BE2C (cell line): ENCODE measurements at regions not wholly inside any gene's neighbourhood (a gene's known extent, or its start where the extent isn't known, plus 50 kb on each side); places are given as distances from the start of the nearest gene placed in this dataset.

Source experiments
- DNase-seq: peaks from one replicate; pipeline ENCODE4 v3.0.0-alpha.2; 2020
- H3K27me3 ChIP-seq: fragments of 250-450 bp; sonication (Bioruptor Pico); 2 replicates; pipeline ENCODE4 v1.5.1; 2020; ENCODE audit warnings: mild to moderate bottlenecking
- H3K36me3 ChIP-seq: fragments of 250-450 bp; sonication (Bioruptor Pico); 2 replicates; pipeline ENCODE4 v1.5.1; 2020; ENCODE audit warnings: mild to moderate bottlenecking
- H3K4me1 ChIP-seq: fragments of 250-450 bp; sonication (Bioruptor Pico); 2 replicates; pipeline ENCODE4 v1.5.1; 2020
- H3K4me3 ChIP-seq: 2 replicates; pipeline ENCODE4 v1.5.1; 2011; ENCODE audit warnings: low read depth, low read length
- H3K9me3 ChIP-seq: fragments of 250-450 bp; sonication (Bioruptor Pico); 2 replicates; pipeline ENCODE4 v1.5.1; 2020
- TF ChIP-seq, protein P1 (sequence below): IDR thresholded peaks from 2 replicates; pipeline ENCODE4 v1.5.1; 2012; ENCODE audit warnings: mild to moderate bottlenecking, low read depth, low read length

DNA sequence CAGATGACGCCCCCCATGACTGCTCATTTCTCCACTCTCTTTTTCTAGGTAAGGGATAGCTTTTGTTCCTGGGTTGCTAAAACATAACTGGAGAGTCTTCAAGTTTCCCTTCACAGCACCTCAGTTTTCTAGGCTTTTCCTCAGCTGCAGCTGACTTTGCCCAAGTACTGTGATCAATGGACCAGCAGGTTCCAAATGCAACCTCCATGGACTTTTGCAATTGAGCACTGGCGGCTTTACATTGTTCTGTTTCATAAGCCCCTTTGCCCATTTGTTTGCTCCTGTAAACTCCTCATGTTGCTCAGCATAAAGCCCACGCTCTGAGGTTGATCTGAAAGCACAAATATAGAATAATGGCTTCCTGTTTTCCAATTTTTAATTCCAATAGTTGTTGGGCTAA is 291.6 kb downstream of the IRS1 start:
- no peak overlapping the region for H3K4me3 ChIP-seq
- no peak for DNase-seq
- H3K36me3 ChIP-seq, result no peaks in the 10 kb centered on the region
- TF ChIP-seq, protein P1, sequence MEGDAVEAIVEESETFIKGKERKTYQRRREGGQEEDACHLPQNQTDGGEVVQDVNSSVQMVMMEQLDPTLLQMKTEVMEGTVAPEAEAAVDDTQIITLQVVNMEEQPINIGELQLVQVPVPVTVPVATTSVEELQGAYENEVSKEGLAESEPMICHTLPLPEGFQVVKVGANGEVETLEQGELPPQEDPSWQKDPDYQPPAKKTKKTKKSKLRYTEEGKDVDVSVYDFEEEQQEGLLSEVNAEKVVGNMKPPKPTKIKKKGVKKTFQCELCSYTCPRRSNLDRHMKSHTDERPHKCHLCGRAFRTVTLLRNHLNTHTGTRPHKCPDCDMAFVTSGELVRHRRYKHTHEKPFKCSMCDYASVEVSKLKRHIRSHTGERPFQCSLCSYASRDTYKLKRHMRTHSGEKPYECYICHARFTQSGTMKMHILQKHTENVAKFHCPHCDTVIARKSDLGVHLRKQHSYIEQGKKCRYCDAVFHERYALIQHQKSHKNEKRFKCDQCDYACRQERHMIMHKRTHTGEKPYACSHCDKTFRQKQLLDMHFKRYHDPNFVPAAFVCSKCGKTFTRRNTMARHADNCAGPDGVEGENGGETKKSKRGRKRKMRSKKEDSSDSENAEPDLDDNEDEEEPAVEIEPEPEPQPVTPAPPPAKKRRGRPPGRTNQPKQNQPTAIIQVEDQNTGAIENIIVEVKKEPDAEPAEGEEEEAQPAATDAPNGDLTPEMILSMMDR, result no peak
- no peaks in the 10 kb centered on the region for H3K27me3 ChIP-seq
- H3K9me3 ChIP-seq, result no peaks in the 10 kb centered on the region
- no peaks in the 10 kb centered on the region for H3K4me1 ChIP-seq

DNA sequence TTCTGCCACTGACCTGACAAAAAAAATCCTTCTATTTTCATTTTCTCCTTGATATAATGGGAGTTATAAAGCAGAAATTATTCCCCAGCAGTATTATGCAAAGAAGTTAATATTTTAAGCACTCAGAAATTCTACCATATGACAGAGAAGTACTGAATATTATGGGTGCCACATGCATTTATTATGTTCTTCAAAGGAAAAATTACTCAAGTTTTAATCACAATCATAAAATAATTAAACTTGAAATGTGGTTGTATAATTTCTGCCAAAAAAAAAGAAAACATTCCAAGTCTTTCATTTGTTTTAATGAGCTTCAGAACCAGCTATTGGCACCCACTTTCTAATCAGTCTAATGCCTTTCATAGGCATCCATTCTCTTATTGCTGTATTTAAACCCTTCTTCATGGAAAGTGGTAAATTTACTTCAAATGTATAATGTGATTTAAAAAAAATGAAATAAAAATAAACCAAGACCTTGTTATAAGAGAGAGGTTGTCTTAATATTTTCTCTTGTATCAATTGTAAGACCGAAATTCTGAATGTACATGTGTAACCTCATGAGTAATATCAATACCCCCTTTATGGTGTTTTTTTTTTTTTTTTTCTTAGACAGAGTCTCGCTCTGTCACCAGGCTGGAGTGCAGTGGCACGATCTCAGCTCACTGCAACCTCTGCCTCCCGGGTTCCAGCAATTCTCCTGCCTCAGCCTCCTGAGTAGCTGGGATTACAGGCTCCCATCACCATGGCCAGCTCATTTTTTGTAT is 302.3 kb downstream of the IRS1 start:
- DNase-seq, result no peak
- Histone ChIP-seq H3K9me3 (no peaks in the 10 kb centered on the region), H3K27me3 (no peaks in the 10 kb centered on the region), H3K36me3 (no peaks in the 10 kb centered on the region), H3K4me3 (no peak overlapping the region), H3K4me1 (no peaks in the 10 kb centered on the region)
- TF ChIP-seq, protein P1, result no peak

DNA sequence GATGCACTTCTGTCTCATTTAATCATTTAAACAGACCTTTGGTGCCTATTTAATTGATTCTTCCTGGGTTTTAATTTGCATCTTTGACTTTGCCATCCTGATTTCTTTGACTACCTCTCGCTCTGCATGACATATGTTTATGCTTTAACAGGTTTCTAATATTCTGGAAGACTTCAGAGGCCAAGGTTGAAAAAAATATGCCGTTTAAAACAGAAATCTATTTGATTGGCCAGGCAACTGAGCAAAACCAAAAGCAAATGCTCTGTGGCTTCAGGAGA is 303.4 kb downstream of the IRS1 start:
- no peaks in the 10 kb centered on the region for H3K4me1 ChIP-seq
- DNase-seq, result no peak
- H3K9me3 ChIP-seq, result no peaks in the 10 kb centered on the region
- no peaks in the 10 kb centered on the region for H3K36me3 ChIP-seq
- no peaks in the 10 kb centered on the region for H3K27me3 ChIP-seq
- no peak overlapping the region for H3K4me3 ChIP-seq
- TF ChIP-seq, protein P1, result no peak

DNA sequence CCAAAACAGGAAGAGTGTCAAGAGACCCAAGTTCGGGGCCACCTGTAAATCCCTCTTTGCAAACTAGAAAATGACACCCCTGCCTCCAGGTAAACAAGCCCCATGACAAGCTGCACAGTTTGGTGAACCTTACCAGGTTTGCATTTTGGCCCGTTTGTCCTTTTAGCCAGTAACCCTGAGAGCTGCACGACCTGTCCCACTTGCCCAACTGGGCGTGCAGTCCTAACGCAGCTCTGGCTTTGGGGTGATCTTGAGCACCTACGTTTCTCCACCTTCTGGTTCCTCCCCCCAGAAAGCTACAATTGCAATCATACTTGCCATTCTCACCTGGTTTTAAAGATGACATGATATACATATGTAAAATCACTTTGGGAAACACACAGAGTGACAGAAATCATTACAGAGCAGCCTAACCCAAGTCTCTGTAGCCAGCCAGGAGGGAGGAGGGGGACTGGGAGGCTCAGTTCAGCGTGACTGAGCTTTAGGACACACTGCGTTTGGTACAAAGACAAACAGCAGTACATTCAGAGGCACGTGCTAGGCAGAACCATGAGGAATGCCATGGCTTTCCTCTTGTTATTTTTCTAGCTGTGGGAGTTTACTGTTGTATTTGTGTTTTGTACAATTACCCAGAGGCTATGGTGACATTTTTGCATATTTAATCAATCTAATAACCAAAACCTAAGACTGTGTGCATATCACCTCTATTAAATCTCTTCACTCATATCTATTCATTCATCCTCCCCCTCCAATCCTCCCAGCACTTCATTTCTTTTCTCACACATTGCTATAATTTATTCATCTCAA is 304.0 kb downstream of the IRS1 start:
- no peak for DNase-seq
- Histone ChIP-seq H3K4me3 (no peak overlapping the region), H3K4me1 (no peaks in the 10 kb centered on the region), H3K9me3 (no peaks in the 10 kb centered on the region), H3K36me3 (no peaks in the 10 kb centered on the region), H3K27me3 (no peaks in the 10 kb centered on the region)
- TF ChIP-seq, protein P1, result no peak

DNA sequence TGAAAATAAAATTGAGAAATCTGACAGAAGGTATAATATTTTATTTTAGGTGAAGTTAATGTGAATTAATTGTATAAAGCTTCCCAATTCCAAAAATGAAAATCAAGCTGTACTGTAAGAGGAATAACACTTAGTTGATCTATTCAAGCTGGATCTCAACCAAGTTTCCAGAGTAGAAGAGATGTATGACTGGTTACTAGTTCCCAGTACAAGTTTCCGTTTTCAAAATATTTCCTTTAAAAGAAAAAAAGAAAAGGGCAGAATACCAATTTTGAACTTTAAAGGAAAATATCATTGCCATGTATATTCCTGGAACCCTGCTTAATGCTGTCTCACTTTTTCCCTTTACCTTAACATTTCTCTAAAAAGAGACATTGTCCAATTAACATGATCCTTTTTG is 308.5 kb downstream of the IRS1 start:
- H3K4me3 ChIP-seq, result no peak overlapping the region

More for the DNA sequence above, 308.5 kb downstream of the IRS1 start:
- H3K27me3 ChIP-seq, result no peaks in the 10 kb centered on the region
- no peaks in the 10 kb centered on the region for H3K36me3 ChIP-seq
- no peaks in the 10 kb centered on the region for H3K4me1 ChIP-seq
- no peak for DNase-seq
- no peaks in the 10 kb centered on the region for H3K9me3 ChIP-seq
- TF ChIP-seq, protein P1, result no peak
